IMR-90 (cell line): ENCODE measurements at regions not wholly inside any gene's neighbourhood (a gene's known extent, or its start where the extent isn't known, plus 50 kb on each side); places are given as distances from the start of the nearest gene placed in this dataset.
A peak's percentile ranks its signal among the peaks of the same experiment; 100 is the strongest.

Experiments used
- ATAC-seq: fragments of 200-7000 bp; cut with Tn5 transposase; 2 replicates; pipeline ENCODE4 v1.9.1; 2020; ENCODE audit warnings: low read depth, mild to moderate bottlenecking, moderate library complexity
- BruUV-seq: library from RNA; stranded (reverse); fragments of 400-500 nt; replicated peaks from 2 replicates; lab custom pipeline; 2021; lab: Mats Ljungman, UMichigan
- CTCF ChIA-PET: fragments of 300-600 bp; formaldehyde crosslinking; extraction: SDS; loops from one replicate; lab custom pipeline; 2021; ENCODE audit warnings: antibody characterized with exemption; lab: Yijun Ruan, JAX
- POLR2A ChIA-PET: fragments of 300-600 bp; sonication (Branson Sonifier 250); formaldehyde crosslinking; loops from one replicate; lab custom pipeline; 2022; ENCODE audit warnings: antibody characterized with exemption; ENCODE audit not compliant: unreplicated experiment; lab: Charles Lee
- DNase-seq: peaks from one replicate; pipeline ENCODE4 v3.0.0; 2013
- H2AFZ ChIP-seq: replicated peaks from 2 replicates; pipeline ENCODE3; 2013; ENCODE audit warnings: low read length, mild to moderate bottlenecking; ENCODE audit not compliant: poor library complexity
- H2AK5ac ChIP-seq: 2 replicates; pipeline ENCODE4 v1.6.1; 2013; ENCODE audit warnings: low read depth, low read length, inconsistent platforms
- H2AK9ac ChIP-seq: replicated peaks from 2 replicates; pipeline ENCODE3; 2013; ENCODE audit warnings: mild to moderate bottlenecking, low read depth, low read length, moderate library complexity; ENCODE audit not compliant: poor library complexity
- H2BK120ac ChIP-seq: 2 replicates; pipeline ENCODE4 v1.6.1; 2013; ENCODE audit warnings: low read depth, low read length, inconsistent platforms
- H2BK15ac ChIP-seq: 3 replicates; pipeline ENCODE4 v1.6.1; 2013; ENCODE audit warnings: low read depth, low read length, inconsistent platforms
- H2BK20ac ChIP-seq: 2 replicates; pipeline ENCODE4 v1.6.1; 2013; ENCODE audit warnings: low read depth, mild to moderate bottlenecking, inconsistent platforms, low read length, moderate library complexity
- H2BK5ac ChIP-seq: 2 replicates; pipeline ENCODE4 v1.6.1; 2013; ENCODE audit warnings: mild to moderate bottlenecking, low read depth, low read length, inconsistent platforms; ENCODE audit not compliant: poor library complexity, severe bottlenecking
- H3K14ac ChIP-seq: replicated peaks from 2 replicates; pipeline ENCODE4 v1.6.1; 2013; ENCODE audit warnings: low read depth, low read length, inconsistent platforms
- H3K18ac ChIP-seq: 2 replicates; pipeline ENCODE4 v1.6.1; 2013; ENCODE audit warnings: low read depth, low read length, control low read depth
- H3K23ac ChIP-seq: 2 replicates; pipeline ENCODE4 v1.6.1; 2013; ENCODE audit warnings: low read depth, low read length, inconsistent platforms
- H3K27ac ChIP-seq: 2 replicates; pipeline ENCODE4 v1.5.1; 2013; ENCODE audit warnings: mild to moderate bottlenecking, control low read depth, low read length; ENCODE audit not compliant: insufficient read depth
- H3K27me3 ChIP-seq: 2 replicates; pipeline ENCODE4 v1.6.1; 2013; ENCODE audit warnings: low read length; ENCODE audit not compliant: control insufficient read depth, insufficient read depth
- H3K36me3 ChIP-seq: 2 replicates; pipeline ENCODE4 v1.6.1; 2013; ENCODE audit warnings: low read length, mixed read lengths; ENCODE audit not compliant: control insufficient read depth, insufficient read depth
- H3K4ac ChIP-seq: 2 replicates; pipeline ENCODE4 v1.6.1; 2013; ENCODE audit warnings: low read depth, low read length, inconsistent platforms
- H3K4me1 ChIP-seq: 2 replicates; pipeline ENCODE4 v1.6.1; 2013; ENCODE audit warnings: low read length, mixed read lengths; ENCODE audit not compliant: control insufficient read depth, insufficient read depth
- H3K4me2 ChIP-seq: 2 replicates; pipeline ENCODE4 v1.6.1; 2013; ENCODE audit warnings: low read depth, mild to moderate bottlenecking, control low read depth, low read length, moderate library complexity
- H3K4me3 ChIP-seq: 2 replicates; pipeline ENCODE4 v1.5.1; 2013; ENCODE audit warnings: low read depth, mild to moderate bottlenecking, control low read depth, low read length, moderate library complexity; ENCODE audit not compliant: insufficient read depth
- H3K56ac ChIP-seq: 2 replicates; pipeline ENCODE4 v1.6.1; 2013; ENCODE audit warnings: low read length, inconsistent platforms; ENCODE audit not compliant: insufficient read depth; ENCODE audit errors: extremely low read depth
- H3K79me1 ChIP-seq, 2 experiments: 2 replicates each; pipeline ENCODE4 v1.6.1; 2013; ENCODE audit warnings: low read length in 2 of 2, inconsistent platforms in 1 of 2, low read depth in 1 of 2
- H3K9ac ChIP-seq: 2 replicates; pipeline ENCODE4 v1.6.1; 2013; ENCODE audit warnings: low read depth, low read length, control low read depth
- H3K9me1 ChIP-seq: 2 replicates; pipeline ENCODE4 v1.6.1; 2013; ENCODE audit warnings: low read length, inconsistent platforms; ENCODE audit not compliant: insufficient read depth
- H3K9me3 ChIP-seq: 2 replicates; pipeline ENCODE4 v1.6.1; 2013; ENCODE audit warnings: low read length; ENCODE audit not compliant: control insufficient read depth, insufficient read depth
- H4K20me1 ChIP-seq: 2 replicates; pipeline ENCODE4 v1.6.1; 2013; ENCODE audit warnings: low read length, inconsistent platforms; ENCODE audit not compliant: insufficient read depth
- H4K5ac ChIP-seq: 2 replicates; pipeline ENCODE4 v1.6.1; 2013; ENCODE audit warnings: mild to moderate bottlenecking, low read depth, low read length, control low read depth
- H4K8ac ChIP-seq, 2 experiments: 2 replicates each; pipeline ENCODE4 v1.6.1; 2013; ENCODE audit warnings: low read depth in 2 of 2, low read length in 2 of 2, control low read depth in 1 of 2, inconsistent platforms in 1 of 2
- H4K91ac ChIP-seq: 2 replicates; pipeline ENCODE4 v1.6.1; 2013; ENCODE audit warnings: low read depth, low read length, inconsistent platforms; ENCODE audit not compliant: insufficient read depth
- BHLHE40 ChIP-seq: fragments of 150-350 bp; IDR thresholded peaks from 2 replicates; pipeline ENCODE4 v1.6.1; 2016; ENCODE audit warnings: mild to moderate bottlenecking, low read depth, low read length
- CEBPB ChIP-seq: IDR thresholded peaks from 2 replicates; pipeline ENCODE4 v1.6.1; 2012; ENCODE audit warnings: low read depth, low read length, improper control_type of control experiment
- CHD1 ChIP-seq: IDR thresholded peaks from 2 replicates; pipeline ENCODE4 v1.6.1; 2012; ENCODE audit warnings: low read depth, low read length, improper control_type of control experiment
- ELK1 ChIP-seq: fragments of 150-350 bp; IDR thresholded peaks from 2 replicates; pipeline ENCODE4 v1.6.1; 2016; ENCODE audit warnings: low read depth, mild to moderate bottlenecking, low read length, moderate library complexity, borderline replicate concordance
- FOS ChIP-seq: fragments of 150-350 bp; IDR thresholded peaks from 2 replicates; pipeline ENCODE4 v1.6.1; 2016; ENCODE audit warnings: low read depth, low read length
- MAFK ChIP-seq: IDR thresholded peaks from 2 replicates; pipeline ENCODE4 v1.6.1; 2012; ENCODE audit warnings: low read depth, low read length, improper control_type of control experiment
- MAZ ChIP-seq: IDR thresholded peaks from 2 replicates; pipeline ENCODE4 v1.6.1; 2012; ENCODE audit warnings: low read depth, mild to moderate bottlenecking, low read length, improper control_type of control experiment, moderate library complexity, borderline replicate concordance
- MXI1 ChIP-seq: IDR thresholded peaks from 2 replicates; pipeline ENCODE4 v1.6.1; 2012; ENCODE audit warnings: low read depth, mild to moderate bottlenecking, low read length, moderate library complexity, borderline replicate concordance
- POLR2A ChIP-seq: IDR thresholded peaks from 2 replicates; pipeline ENCODE4 v1.6.1; 2012; ENCODE audit warnings: mild to moderate bottlenecking, low read depth, low read length
- RAD21 ChIP-seq: IDR thresholded peaks from 2 replicates; pipeline ENCODE4 v1.6.1; 2012; ENCODE audit warnings: low read length, improper control_type of control experiment
- RFX5 ChIP-seq: IDR thresholded peaks from 2 replicates; pipeline ENCODE4 v1.8.0; 2012; ENCODE audit warnings: low read depth, mild to moderate bottlenecking, low read length, moderate library complexity
- WGBS, 2 experiments: methylation state at CpG; one replicate each; pipeline versions ENCODE4 v1.1.5 to v1.1.7; 2013; ENCODE audit warnings: missing lambda C conversion rate in 2 of 2; ENCODE audit not compliant: insufficient read length in 1 of 2; ENCODE audit errors: extremely low coverage in 2 of 2; 5-methylcytosine and 5-hydroxymethylcytosine counted together
- dilution Hi-C: fragments of 300-500 bp; cut with HindIII; formaldehyde crosslinking; loops from one replicate; pipeline ENCODE4 v1.14.3; 2018; ENCODE audit warnings: low sequenced_read_pairs; ENCODE audit not compliant: unreplicated experiment
- in situ Hi-C: fragments of 300-500 bp; cut with MboI; formaldehyde crosslinking; loops from 3 replicates; pipeline ENCODE4 v1.14.3; 2019; ENCODE audit warnings: low sequenced_read_pairs, inconsistent platforms, mixed read lengths
- intact Hi-C: fragments of 100-400 bp; cut with micrococcal nuclease; formaldehyde crosslinking; loops from 2 replicates; pipeline ENCODE4 v1.10.0; 2022

- Histone ChIP-seq H3K9me3 (peaks cover 2% of the 10 kb centered on the region; the same call in 1 of the 2 replicates), H2AFZ (peak overlapping the region; percentile 7), H2BK120ac (no peak overlapping the region), H3K23ac (no peak overlapping the region), H3K79me1 (no peaks in the 10 kb centered on the region), H2AK5ac (no peak overlapping the region; the same call in 1 of the 2 replicates), H2BK20ac (no peak overlapping the region), H2BK5ac (no peak overlapping the region), H4K5ac (no peak overlapping the region), H3K4me2 (no peak overlapping the region), H3K36me3 (no peaks in the 10 kb centered on the region), H3K9ac (no peak overlapping the region), H3K14ac (no peak overlapping the region), H2BK15ac (no peak overlapping the region), H3K9me1 (peaks cover 8% of the 10 kb centered on the region; the same call in 1 of the 2 replicates), H3K4me1 (peaks cover 6% of the 10 kb centered on the region; the same call in 1 of the 2 replicates), H2AK9ac (peak overlapping the region; percentile 26), H3K56ac (no peak overlapping the region), H4K20me1 (no peaks in the 10 kb centered on the region), H3K18ac (no peak overlapping the region), H3K4ac (no peak overlapping the region), H3K4me3 (no peak overlapping the region), H4K91ac (no peak overlapping the region), H3K27ac (no peak overlapping the region), H3K27me3 (peaks cover 4% of the 10 kb centered on the region), H4K8ac (no peak overlapping the region)
- WGBS, 2 experiments = 100% methylated on average over 4 of the region's 17 CpGs; no CpG with 5 or more reads in 1 of the 2 experiments
- intact Hi-C loops (loop anchor here (10.0 kb wide), 1 partner anchor 259 kb away; no protein-coding TSS in a partner anchor), in situ Hi-C loops (no loop called here), dilution Hi-C loops (no loop called here)
- TF ChIP-seq RFX5 (no peak), POLR2A (no peak), ELK1 (no peak), CEBPB (no peak), FOS (no peak), MAFK (no peak), MAZ (no peak), BHLHE40 (no peak), MXI1 (no peak), RAD21 (no peak), CHD1 (no peak)
- DNase-seq = no peak
- ChIA-PET POLR2A (no interaction called here), CTCF (no interaction called here)
- ATAC-seq = no peak
- no TSS peak for BruUV-seq
Observed at GRCh38 chr2:128475427-128476211, 157.0 kb upstream of the HS6ST1 start.
